Left hindlimb (tissue), 1 donor: ENCODE measurements at regions not wholly inside any gene's neighbourhood (a gene's known extent, or its start where the extent isn't known, plus 50 kb on each side); places are given as distances from the start of the nearest gene placed in this dataset.

Experiments used
- DNase-seq: peaks from one replicate; pipeline ENCODE4 v3.0.0-alpha.2; 2018

- DNase-seq: no peak
Observed at GRCh38 chr16:63982110-63982509, 1139.8 kb downstream of the CDH11 start.

GRCh38 chr16:63981639-63982038 lies 1140.2 kb downstream of the CDH11 start:
- no peak for DNase-seq

- no peak for DNase-seq
Observed at GRCh38 chr16:63980763-63981162, 1141.1 kb downstream of the CDH11 start.

GRCh38 chr16:63978240-63978639 lies 1143.6 kb downstream of the CDH11 start:
- no peak for DNase-seq

GRCh38 chr16:63976345-63976744 lies 1145.5 kb downstream of the CDH11 start:
- no peak for DNase-seq

GRCh38 chr16:63975669-63976068 lies 1146.2 kb downstream of the CDH11 start:
- no peak for DNase-seq

- DNase-seq: no peak
Observed at GRCh38 chr16:63967966-63968365, 1153.9 kb downstream of the CDH11 start.

- DNase-seq: no peak
Observed at GRCh38 chr16:63960321-63960720, 1161.5 kb downstream of the CDH11 start.

GRCh38 chr16:63947022-63947421 lies 1174.8 kb downstream of the CDH11 start:
- DNase-seq: no peak

- no peak for DNase-seq
Observed at GRCh38 chr16:63945806-63946205, 1176.1 kb downstream of the CDH11 start.

GRCh38 chr16:63943566-63943965 lies 1178.3 kb downstream of the CDH11 start:
- DNase-seq: peak; percentile 51

- DNase-seq: no peak
Observed at GRCh38 chr16:63938661-63939060, 1183.2 kb downstream of the CDH11 start.

- DNase-seq: no peak
Observed at GRCh38 chr16:63933841-63934240, 1188.0 kb downstream of the CDH11 start.

- DNase-seq: no peak
Observed at GRCh38 chr16:63928421-63928820, 1193.4 kb downstream of the CDH11 start.

- DNase-seq: no peak
Observed at GRCh38 chr16:63925221-63925620, 1196.6 kb downstream of the CDH11 start.

- DNase-seq: no peak
Observed at GRCh38 chr16:63922560-63922959, 1199.3 kb downstream of the CDH11 start.

GRCh38 chr16:63921737-63922295 lies 1200.0 kb downstream of the CDH11 start:
- DNase-seq: no peak

GRCh38 chr16:63913290-63913689 lies 1208.6 kb downstream of the CDH11 start:
- DNase-seq: no peak

GRCh38 chr16:63907251-63907650 lies 1214.6 kb downstream of the CDH11 start:
- no peak for DNase-seq

GRCh38 chr16:63904930-63905329 lies 1216.9 kb downstream of the CDH11 start:
- no peak for DNase-seq

GRCh38 chr16:63904182-63904581 lies 1217.7 kb downstream of the CDH11 start:
- DNase-seq: no peak

- DNase-seq: no peak
Observed at GRCh38 chr16:63896383-63897109, 1225.3 kb downstream of the CDH11 start.

GRCh38 chr16:63890723-63891122 lies 1231.1 kb downstream of the CDH11 start:
- no peak for DNase-seq

- no peak for DNase-seq
Observed at GRCh38 chr16:63890081-63890480, 1231.8 kb downstream of the CDH11 start.

- DNase-seq: no peak
Observed at GRCh38 chr16:63883091-63883490, 1238.8 kb downstream of the CDH11 start.
